SK-N-DZ (cell line): ENCODE measurements at regions not wholly inside any gene's neighbourhood (a gene's known extent, or its start where the extent isn't known, plus 50 kb on each side); places are given as distances from the start of the nearest gene placed in this dataset.

ENCODE experiments used
- DNase-seq: peaks from one replicate; pipeline ENCODE4 v3.0.0-alpha.2; 2015; ENCODE audit warnings: low spot score

GRCh38 chr10:106473129-106473685 lies 691.3 kb downstream of the SORCS1 start:
- DNase-seq = no peak

- DNase-seq = no peak
These were observed 697.0 kb downstream of the SORCS1 start for GRCh38 chr10:106467506-106467905.

GRCh38 chr10:106457522-106457921 lies 707.0 kb downstream of the SORCS1 start:
- DNase-seq = no peak

GRCh38 chr10:106454233-106454632 lies 710.3 kb downstream of the SORCS1 start:
- no peak for DNase-seq

- no peak for DNase-seq
These were observed 713.5 kb downstream of the SORCS1 start for GRCh38 chr10:106450966-106451365.

GRCh38 chr10:106446920-106447319 lies 717.6 kb downstream of the SORCS1 start:
- DNase-seq = no peak

- DNase-seq = no peak
These were observed 722.3 kb downstream of the SORCS1 start for GRCh38 chr10:106442223-106442622.

GRCh38 chr10:106440767-106441166 lies 723.7 kb downstream of the SORCS1 start:
- no peak for DNase-seq

- no peak for DNase-seq
These were observed 724.2 kb downstream of the SORCS1 start for GRCh38 chr10:106440355-106440754.

GRCh38 chr10:106439366-106439765 lies 725.1 kb downstream of the SORCS1 start:
- DNase-seq = no peak

GRCh38 chr10:106438386-106438785 lies 726.1 kb downstream of the SORCS1 start:
- no peak for DNase-seq

GRCh38 chr10:106436123-106436715 lies 728.3 kb downstream of the SORCS1 start:
- DNase-seq = no peak

- no peak for DNase-seq
These were observed 729.4 kb downstream of the SORCS1 start for GRCh38 chr10:106435081-106435480.

- no peak for DNase-seq
These were observed 739.5 kb downstream of the SORCS1 start for GRCh38 chr10:106424981-106425380.

- DNase-seq = no peak
These were observed 740.5 kb downstream of the SORCS1 start for GRCh38 chr10:106424054-106424453.

- no peak for DNase-seq
These were observed 754.2 kb downstream of the SORCS1 start for GRCh38 chr10:106410331-106410730.

GRCh38 chr10:106405141-106405540 lies 759.4 kb downstream of the SORCS1 start:
- DNase-seq = no peak

GRCh38 chr10:106402458-106402857 lies 762.0 kb downstream of the SORCS1 start:
- no peak for DNase-seq

GRCh38 chr10:106401967-106402366 lies 762.5 kb downstream of the SORCS1 start:
- no peak for DNase-seq

- DNase-seq = no peak
These were observed 763.3 kb downstream of the SORCS1 start for GRCh38 chr10:106401161-106401560.

- DNase-seq = no peak
These were observed 765.4 kb downstream of the SORCS1 start for GRCh38 chr10:106399112-106399511.

GRCh38 chr10:106396192-106396591 lies 768.3 kb downstream of the SORCS1 start:
- no peak for DNase-seq

- no peak for DNase-seq
These were observed 769.3 kb downstream of the SORCS1 start for GRCh38 chr10:106395041-106395749.
